ENCODE measurements at regions not wholly inside any gene's neighbourhood (a gene's known extent, or its start where the extent isn't known, plus 50 kb on each side); places are given as distances from the start of the nearest gene placed in this dataset.

DNA sequence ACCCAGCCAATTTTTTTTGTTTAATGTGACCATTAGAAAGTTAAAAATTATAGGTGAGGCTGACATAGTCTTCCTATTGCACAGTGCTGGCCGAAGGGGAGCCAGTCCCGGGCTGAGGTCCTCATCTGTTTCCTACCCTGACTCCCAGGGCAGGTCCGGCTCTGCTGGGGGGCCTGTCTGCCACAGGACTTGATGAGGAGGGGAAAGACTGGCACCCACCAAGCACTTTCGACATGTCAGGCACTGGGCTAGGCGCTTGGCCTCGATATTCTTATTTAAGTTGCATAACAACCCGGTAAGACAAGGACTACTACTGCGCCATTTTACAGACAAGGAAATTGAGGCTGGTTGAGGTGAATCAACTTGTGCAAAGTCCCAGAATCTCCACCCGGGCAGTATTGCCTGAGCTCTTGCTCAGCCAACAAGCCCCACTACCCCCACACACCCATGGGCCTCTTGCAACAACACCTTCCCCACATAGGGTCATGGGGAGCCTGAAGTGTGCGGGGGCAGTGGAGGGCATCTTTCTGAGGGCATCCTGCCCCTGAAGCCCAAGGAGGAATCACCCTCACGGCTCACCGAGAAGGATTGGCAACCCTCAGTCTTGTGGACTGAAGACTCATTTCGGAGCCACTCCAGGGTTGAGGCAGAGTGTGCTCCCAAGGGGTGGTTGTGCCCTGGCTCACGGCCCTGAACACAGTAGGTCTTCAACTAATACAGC lies 62.7 kb upstream of the LINC01488 start (continued):
- no peak for TF ChIP-seq CEBPB (IDR thresholded peaks at IDR 0.05; ENCODE audit: low read depth, low read length)
- no peak for TF ChIP-seq SP1 (IDR thresholded peaks at IDR 0.05; ENCODE audit: low read depth, low read length)
- no peak for TF ChIP-seq ASH2L (IDR thresholded peaks at IDR 0.05; ENCODE audit: low read length)

Data from H1 (cell line).